LNCAP (cell line): ENCODE measurements at regions not wholly inside any gene's neighbourhood (a gene's known extent, or its start where the extent isn't known, plus 50 kb on each side); places are given as distances from the start of the nearest gene placed in this dataset.

ENCODE experiments used
- CTCF ChIP-seq: fragments of 450-650 bp; IDR thresholded peaks from 2 replicates; pipeline ENCODE4 v1.5.1; 2017; ENCODE audit warnings: mild to moderate bottlenecking

- TF ChIP-seq CTCF = no peak
Observed at GRCh38 chr20:60764771-60765170, 487.3 kb upstream of the CDH4 start.

GRCh38 chr20:60765821-60766403, 486.1 kb upstream of the CDH4 start:
- TF ChIP-seq CTCF = no peak

GRCh38 chr20:60768216-60768615, 483.8 kb upstream of the CDH4 start:
- TF ChIP-seq CTCF = no peak

- no peak for TF ChIP-seq CTCF
Observed at GRCh38 chr20:60780388-60781025, 471.6 kb upstream of the CDH4 start.

- TF ChIP-seq CTCF = no peak
Observed at GRCh38 chr20:60782959-60783625, 469.0 kb upstream of the CDH4 start.

- no peak for TF ChIP-seq CTCF
Observed at GRCh38 chr20:60785301-60785700, 466.8 kb upstream of the CDH4 start.

- TF ChIP-seq CTCF = no peak
Observed at GRCh38 chr20:60785785-60786184, 466.3 kb upstream of the CDH4 start.
